HG02610 (cell line): ENCODE measurements at regions not wholly inside any gene's neighbourhood (a gene's known extent, or its start where the extent isn't known, plus 50 kb on each side); places are given as distances from the start of the nearest gene placed in this dataset.

ENCODE experiments used
- ATAC-seq: cut with Tn5 transposase; IDR thresholded peaks from one replicate; pipeline ENCODE4 v1.9.1; 2021; ENCODE audit warnings: mild to moderate bottlenecking, moderate library complexity; ENCODE audit not compliant: unreplicated experiment

- ATAC-seq: no peak
These were observed 50.7 kb upstream of the PAIP2B start for GRCh38 chr2:71277536-71278103.

GRCh38 chr2:71277147-71277475 is 50.2 kb upstream of the PAIP2B start:
- no peak for ATAC-seq

- peak; percentile 100 for ATAC-seq
These were observed 49.6 kb upstream of the PAIP2B start for GRCh38 chr2:71276311-71277146.
